ENCODE measurements at regions not wholly inside any gene's neighbourhood (a gene's known extent, or its start where the extent isn't known, plus 50 kb on each side); places are given as distances from the start of the nearest gene placed in this dataset.

DNA sequence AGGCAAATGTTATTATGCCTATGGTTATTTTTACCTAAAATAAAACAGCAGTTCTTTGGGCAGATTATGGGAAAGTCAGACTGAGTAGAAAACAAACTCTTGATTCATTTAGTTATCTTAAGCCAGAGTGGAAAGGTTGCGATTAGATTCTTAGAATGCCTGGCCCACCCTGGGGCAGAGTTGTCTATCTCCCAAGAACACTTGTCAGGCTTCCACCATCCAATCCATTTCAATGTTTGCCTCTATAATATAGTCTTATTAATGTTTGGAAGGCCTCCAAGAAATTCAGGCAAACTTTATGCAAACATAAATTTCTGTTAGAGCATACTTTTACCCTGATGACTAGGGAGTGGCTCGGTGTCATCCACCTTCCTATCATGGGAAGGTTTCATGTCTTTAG lies 207.0 kb downstream of the SLITRK6 start:
- TF ChIP-seq EZH2phosphoT487 (IDR thresholded peaks at IDR 0.05; ENCODE audit: insufficient read depth, low read depth) (no peak), EZH2 (IDR thresholded peaks at IDR 0.05; ENCODE audit: insufficient read depth, poor library complexity, severe bottlenecking) (no peak)
